T47D (cell line): ENCODE measurements at regions not wholly inside any gene's neighbourhood (a gene's known extent, or its start where the extent isn't known, plus 50 kb on each side); places are given as distances from the start of the nearest gene placed in this dataset.

Experiments
- DNase-seq, 2 experiments: peaks; one replicate each; pipeline versions ENCODE4 v3.0.0 to v3.0.0-alpha.2; 2011 to 2012; ENCODE audit warnings: low read depth in 1 of 2, low spot score in 1 of 2
- JUND ChIP-seq: IDR thresholded peaks from 2 replicates; pipeline ENCODE4 v1.6.1; 2012; ENCODE audit warnings: low read depth
- in situ Hi-C: cut with HindIII; loops from 2 replicates; pipeline ENCODE4 v1.10.0; 2016; ENCODE audit warnings: low sequenced_read_pairs, low pct_unique_long_range_greater_than_20kb

GRCh38 chr12:92360543-92360942 is 214.9 kb upstream of the BTG1 start:
- TF ChIP-seq JUND = no peak
- DNase-seq = no peak
- in situ Hi-C loops = no loop called here

GRCh38 chr12:92359581-92360209 is 214.0 kb upstream of the BTG1 start:
- in situ Hi-C loops = no loop called here
- TF ChIP-seq JUND = no peak
- no peak for DNase-seq

GRCh38 chr12:92357584-92358261 is 212.1 kb upstream of the BTG1 start:
- TF ChIP-seq JUND = no peak
- in situ Hi-C loops = no loop called here
- no peak for DNase-seq

GRCh38 chr12:92356425-92356824 is 210.8 kb upstream of the BTG1 start:
- no peak for DNase-seq
- in situ Hi-C loops = no loop called here
- TF ChIP-seq JUND = no peak

GRCh38 chr12:92349635-92350034 is 204.0 kb upstream of the BTG1 start:
- in situ Hi-C loops = no loop called here

GRCh38 chr12:92342574-92342973 is 196.9 kb upstream of the BTG1 start:
- DNase-seq = no peak
- in situ Hi-C loops = no loop called here
- TF ChIP-seq JUND = no peak

More at GRCh38 chr12:92349635-92350034, 204.0 kb upstream of the BTG1 start:
- no peak for TF ChIP-seq JUND
- no peak for DNase-seq

GRCh38 chr12:92341065-92341668 is 195.5 kb upstream of the BTG1 start:
- peak in 1 of 2 experiments; percentile 39 for DNase-seq
- in situ Hi-C loops = no loop called here
- TF ChIP-seq JUND = no peak

- TF ChIP-seq JUND = no peak
- in situ Hi-C loops = no loop called here
- no peak for DNase-seq
Measured at GRCh38 chr12:92340441-92341064, 194.9 kb upstream of the BTG1 start.

GRCh38 chr12:92340003-92340402 is 194.4 kb upstream of the BTG1 start:
- in situ Hi-C loops = no loop called here
- no peak for DNase-seq
- TF ChIP-seq JUND = no peak

GRCh38 chr12:92339198-92339821 is 193.7 kb upstream of the BTG1 start:
- in situ Hi-C loops = no loop called here
- no peak for TF ChIP-seq JUND
- no peak for DNase-seq

GRCh38 chr12:92338671-92339070 is 193.0 kb upstream of the BTG1 start:
- TF ChIP-seq JUND = no peak
- no peak for DNase-seq
- in situ Hi-C loops = no loop called here

- in situ Hi-C loops = no loop called here
- no peak for TF ChIP-seq JUND
- no peak for DNase-seq
Measured at GRCh38 chr12:92338102-92338501, 192.5 kb upstream of the BTG1 start.
